ENCODE measurements at regions not wholly inside any gene's neighbourhood (a gene's known extent, or its start where the extent isn't known, plus 50 kb on each side); places are given as distances from the start of the nearest gene placed in this dataset.
"Not testable (repeated sequence)": the region's sequence is repeated elsewhere in the genome, so short reads cannot be mapped to it uniquely, and the experiment has no call there.

DNA sequence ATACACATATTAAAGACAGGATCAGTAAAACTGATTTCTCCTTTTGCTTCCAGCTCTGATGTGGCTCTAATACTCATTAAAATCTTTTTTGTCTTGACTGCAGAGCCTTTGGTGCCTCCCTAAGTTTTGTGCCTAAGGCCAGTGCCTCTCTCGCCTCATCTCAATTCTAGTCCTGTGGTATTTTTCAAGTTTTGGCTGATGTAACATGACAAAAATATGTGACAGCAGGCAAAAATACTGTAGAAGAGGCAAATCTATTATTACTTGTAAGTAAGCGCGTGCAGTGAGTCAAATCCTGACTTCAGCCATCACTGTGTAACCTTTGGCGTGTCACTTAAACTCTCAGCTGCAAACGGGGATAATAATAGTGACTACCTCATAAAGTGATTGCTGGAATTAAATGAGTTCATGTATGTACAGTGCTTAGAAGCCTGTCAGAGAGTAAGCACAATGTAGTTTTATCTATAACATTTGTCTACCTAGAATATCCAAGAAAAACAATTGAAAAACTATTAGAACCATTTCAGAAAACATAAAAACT is 74.0 kb downstream of the MAB21L3 start:
- no peak for DNase-seq (ENCODE audit: low spot score)

DNA sequence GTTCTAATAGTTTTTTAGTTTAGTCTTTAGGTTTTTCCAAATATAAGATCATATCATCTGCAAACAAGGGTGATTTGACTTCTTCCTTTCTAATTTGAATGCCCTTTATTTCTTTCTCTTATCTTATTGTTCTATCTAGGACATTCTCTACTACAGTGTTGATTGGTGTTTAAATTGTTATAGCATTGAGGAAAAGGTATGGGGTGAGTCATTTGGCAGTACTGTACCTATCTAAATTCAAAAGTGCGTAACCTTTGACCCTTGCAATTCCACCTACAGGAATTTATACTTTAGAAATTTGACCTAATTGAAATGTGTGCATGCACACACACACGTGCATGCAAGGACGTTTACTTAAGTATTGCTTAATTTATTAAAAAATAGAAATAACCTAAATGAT is 78.3 kb downstream of the MAB21L3 start:
- DNase-seq (ENCODE audit: low spot score), result no peak

- no peak for DNase-seq (ENCODE audit: low spot score)
Measured at GRCh38 chr1:116191294-116191693, 80.1 kb downstream of the MAB21L3 start.

DNA sequence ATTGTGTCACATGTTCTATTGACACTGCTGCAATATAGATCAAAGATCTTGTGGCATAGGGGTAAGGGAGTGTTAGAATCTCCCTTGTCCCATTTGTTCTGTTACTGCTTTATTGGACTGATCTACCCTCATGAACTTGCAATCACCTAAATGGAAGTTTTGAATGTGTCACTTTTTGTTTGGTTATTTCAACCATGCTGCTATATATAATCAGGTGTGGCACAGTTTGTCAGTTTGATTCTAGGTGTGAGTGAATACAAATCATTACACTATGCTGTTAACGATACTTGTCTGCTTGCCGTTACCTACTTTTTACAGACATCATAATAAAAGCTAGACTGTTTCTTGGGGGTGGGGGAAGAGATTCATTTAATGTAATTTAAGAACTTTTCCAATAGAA is 82.6 kb downstream of the MAB21L3 start:
- DNase-seq (ENCODE audit: low spot score), result no peak

DNA sequence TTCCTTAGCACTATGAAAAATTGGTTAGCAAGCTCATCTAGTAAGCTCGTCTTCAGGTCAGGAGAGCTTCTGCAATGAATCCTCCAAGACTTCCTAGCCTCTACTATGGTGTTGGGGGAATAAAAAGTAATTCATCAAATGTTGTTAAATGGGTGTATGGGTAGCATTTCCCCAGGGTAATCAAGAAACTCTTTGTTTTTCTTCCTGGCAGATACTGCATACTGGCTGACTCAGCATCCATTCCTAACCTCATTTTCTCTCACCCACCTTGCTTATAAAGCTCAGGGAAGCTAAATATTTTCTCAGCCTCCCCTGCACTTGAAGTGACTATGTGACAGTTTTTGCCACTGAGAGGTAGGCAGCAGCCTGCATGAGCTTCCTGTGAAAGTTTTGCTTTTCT is 83.4 kb downstream of the MAB21L3 start:
- no peak for DNase-seq (ENCODE audit: low spot score)

GRCh38 chr1:116195077-116195868 is 84.1 kb downstream of the MAB21L3 start:
- DNase-seq (ENCODE audit: low spot score), result no peak

- not testable (repeated sequence) for DNase-seq (ENCODE audit: low spot score)
Measured at GRCh38 chr1:116200343-116200742, 89.1 kb downstream of the MAB21L3 start.

- DNase-seq (ENCODE audit: low spot score), result no peak
Measured at GRCh38 chr1:116201911-116202310, 90.7 kb downstream of the MAB21L3 start.

GRCh38 chr1:116203181-116203723 is 92.1 kb downstream of the MAB21L3 start:
- no peak for DNase-seq (ENCODE audit: low spot score)

- DNase-seq (ENCODE audit: low spot score), result no peak
Measured at GRCh38 chr1:116203920-116204319, 92.7 kb downstream of the MAB21L3 start.

DNA sequence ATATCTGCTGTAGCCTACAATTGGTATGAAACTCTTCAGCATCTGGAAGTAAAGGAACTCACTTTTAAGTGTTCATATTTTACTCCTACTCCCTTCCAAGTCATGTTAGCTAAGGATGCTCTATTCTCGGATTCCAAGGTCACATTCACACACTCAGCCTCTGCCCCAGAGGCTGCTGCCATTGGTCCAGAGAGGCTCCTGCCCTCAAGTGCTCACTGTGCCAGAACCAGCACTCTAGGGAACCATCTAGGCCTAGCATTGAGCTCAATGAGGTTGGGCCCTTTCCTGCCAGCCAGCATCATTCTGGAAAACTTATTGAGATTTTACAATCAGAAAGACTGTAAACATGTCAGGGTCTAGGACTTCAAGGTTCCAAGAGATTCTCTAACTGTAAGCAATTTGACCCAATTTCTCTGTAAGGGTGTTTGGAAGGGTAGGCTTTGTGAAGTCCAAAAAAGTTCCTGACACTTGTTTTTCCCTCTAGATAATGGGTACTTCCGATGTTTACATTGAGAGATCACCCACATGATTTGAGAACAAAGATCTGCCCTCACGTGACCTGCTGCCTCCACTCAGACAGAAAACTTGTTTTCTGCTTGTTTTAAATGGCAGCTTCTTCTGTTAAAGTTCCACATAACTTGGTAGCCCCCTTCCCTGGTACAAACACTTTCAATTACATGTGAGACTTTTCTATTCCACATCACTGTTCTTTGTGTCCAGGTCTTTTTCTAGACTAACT is 94.9 kb downstream of the MAB21L3 start:
- no peak for DNase-seq (ENCODE audit: low spot score)

DNA sequence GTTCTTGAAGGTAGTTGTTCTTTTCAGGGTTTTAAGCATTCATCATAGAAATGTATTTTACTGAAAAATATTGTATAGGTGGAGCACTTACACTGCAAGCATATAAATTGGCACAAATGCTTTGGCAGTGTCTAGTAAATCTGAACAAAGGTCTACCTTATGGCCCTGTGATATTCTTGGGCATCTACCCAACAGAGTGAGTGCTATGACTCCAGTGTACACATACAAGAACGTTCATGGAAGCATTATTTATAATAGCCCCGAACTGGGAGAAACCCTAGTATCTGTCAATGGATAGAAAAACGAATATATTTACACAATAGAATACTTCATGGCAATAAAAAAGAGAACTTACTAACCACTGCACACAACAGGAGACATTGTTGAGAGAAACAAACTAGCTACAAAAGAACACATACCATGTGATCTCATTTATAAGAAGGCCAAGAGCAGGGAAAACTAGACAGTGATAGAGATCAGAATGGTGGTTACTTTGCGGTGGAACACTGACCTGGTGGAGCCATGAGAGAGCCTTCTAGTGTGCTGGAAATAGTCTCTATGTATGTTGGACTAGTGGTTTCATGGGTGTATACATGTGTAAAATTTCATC is 96.0 kb downstream of the MAB21L3 start:
- no peak for DNase-seq (ENCODE audit: low spot score)

GRCh38 chr1:116208136-116208535 is 96.9 kb downstream of the MAB21L3 start:
- DNase-seq (ENCODE audit: low spot score), result no peak

GRCh38 chr1:116211294-116211693 is 100.1 kb downstream of the MAB21L3 start:
- DNase-seq (ENCODE audit: low spot score), result no peak

DNA sequence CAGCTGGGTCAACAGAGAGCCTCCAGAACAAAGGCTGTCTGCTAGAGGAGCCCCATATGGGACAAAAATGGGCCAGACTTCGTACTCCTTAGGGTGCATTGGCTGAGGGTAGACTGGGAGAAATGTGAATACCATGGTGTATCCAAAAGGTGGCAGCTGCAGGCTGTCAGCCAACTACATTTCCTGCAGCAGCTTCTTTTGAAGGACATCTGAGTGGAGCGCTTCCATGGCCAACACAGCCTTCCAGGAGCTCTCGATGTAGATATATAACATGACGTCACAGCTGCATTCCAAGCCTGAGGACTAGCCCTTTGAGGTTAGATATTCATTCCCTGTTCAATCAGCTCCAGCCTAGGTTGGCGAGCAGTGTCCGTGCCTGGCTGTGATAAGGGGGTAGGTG is 107.7 kb downstream of the MAB21L3 start:
- no peak for DNase-seq (ENCODE audit: low spot score)

DNA sequence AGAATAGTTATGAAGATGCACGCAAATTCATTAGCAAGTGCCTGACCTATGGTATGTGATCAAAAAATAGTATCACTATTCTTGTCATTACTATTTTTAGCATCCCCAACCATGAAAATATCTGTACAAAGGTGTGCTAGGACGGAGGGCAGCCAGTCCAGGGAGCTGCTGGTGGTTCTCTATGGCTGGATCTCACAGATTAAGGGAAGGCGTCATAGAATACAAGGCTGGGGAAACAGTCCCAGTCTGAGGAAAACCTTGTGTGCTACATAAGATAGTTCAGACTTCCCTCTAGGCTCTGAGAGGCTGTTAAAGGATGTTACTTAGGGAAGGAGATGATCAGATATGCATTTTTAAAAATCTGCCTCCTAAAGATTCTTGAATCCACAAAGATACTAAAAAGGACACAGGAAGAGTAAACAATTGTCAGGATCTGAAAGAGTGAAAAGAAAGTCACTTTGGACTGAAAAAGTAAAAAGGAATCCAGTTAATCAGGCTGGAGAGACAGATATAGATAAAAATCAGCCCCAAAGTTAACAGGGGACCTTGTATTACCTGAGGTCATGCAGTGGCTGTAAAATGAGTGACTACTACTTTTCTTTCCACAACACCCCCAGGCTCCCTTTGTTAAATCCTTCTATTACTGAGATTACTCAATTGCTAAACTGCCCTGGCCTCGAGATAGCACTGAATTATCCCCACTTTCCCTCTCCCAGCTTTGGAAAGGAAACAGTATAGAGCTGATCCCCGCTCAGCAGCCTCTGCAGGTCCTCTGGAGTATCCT is 108.6 kb downstream of the MAB21L3 start:
- no peak for DNase-seq (ENCODE audit: low spot score)

- no peak for DNase-seq (ENCODE audit: low spot score)
Measured at GRCh38 chr1:116224111-116224510, 112.9 kb downstream of the MAB21L3 start.

GRCh38 chr1:116224561-116224960 is 113.4 kb downstream of the MAB21L3 start:
- DNase-seq (ENCODE audit: low spot score), result no peak

DNA sequence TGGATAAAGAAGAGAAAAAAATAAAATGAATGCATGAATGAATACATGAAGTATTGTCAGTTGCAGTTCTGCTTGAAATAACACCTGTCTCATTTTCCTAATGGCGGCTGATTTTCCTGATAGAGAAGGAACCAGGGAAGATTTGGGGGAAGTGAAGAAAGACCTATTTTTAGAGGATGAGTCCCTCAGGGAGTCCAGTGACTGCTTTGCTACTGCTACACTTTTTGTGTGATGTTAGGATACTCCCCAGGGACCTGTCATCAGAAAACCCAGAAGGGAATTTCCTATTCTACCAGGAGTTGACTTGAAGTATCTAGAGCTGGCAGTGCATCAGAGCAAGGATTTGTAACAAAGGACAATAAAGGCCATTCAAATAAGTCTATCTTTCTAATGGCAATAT is 114.8 kb downstream of the MAB21L3 start:
- DNase-seq (ENCODE audit: low spot score), result no peak

- DNase-seq (ENCODE audit: low spot score), result no peak
Measured at GRCh38 chr1:116228511-116228910, 117.3 kb downstream of the MAB21L3 start.

- DNase-seq (ENCODE audit: low spot score), result no peak
Measured at GRCh38 chr1:116230712-116231111, 119.5 kb downstream of the MAB21L3 start.

GRCh38 chr1:116231752-116232151 is 120.6 kb downstream of the MAB21L3 start:
- DNase-seq (ENCODE audit: low spot score), result no peak
